ENCODE measurements at regions not wholly inside any gene's neighbourhood (a gene's known extent, or its start where the extent isn't known, plus 50 kb on each side); places are given as distances from the start of the nearest gene placed in this dataset.
"Not testable (repeated sequence)": the region's sequence is repeated elsewhere in the genome, so short reads cannot be mapped to it uniquely, and the experiment has no call there.

GRCh38 chr2:95734976-95735890, 143.4 kb downstream of the TRIM43 start:
- TF ChIP-seq POLR2A (IDR thresholded peaks at IDR 0.05; ENCODE audit: low read length) (no peak), GATA1 (IDR thresholded peaks at IDR 0.05; ENCODE audit: low read depth, low read length) (no peak)

DNA sequence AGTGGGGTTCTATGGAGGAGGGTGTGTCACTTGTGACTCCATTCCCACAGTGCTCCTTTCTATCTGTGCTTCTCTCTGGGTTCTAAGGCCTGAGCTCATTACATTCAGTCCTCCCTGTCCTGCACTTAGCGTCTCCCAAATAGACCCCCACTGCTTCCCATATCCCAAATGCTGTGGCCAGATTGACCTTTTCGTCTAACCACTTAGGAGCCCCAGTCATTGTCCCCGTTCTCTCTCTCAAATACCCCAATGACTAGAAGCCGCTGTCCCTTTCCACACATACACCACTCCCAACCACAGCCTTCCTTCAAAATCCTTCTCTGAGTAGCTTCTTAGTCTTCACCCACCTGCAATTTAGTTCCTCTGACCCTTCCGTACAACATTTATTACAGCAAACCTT, 146.5 kb downstream of the TRIM43 start:
- no peak for DNase-seq
- no peak for TF ChIP-seq POLR2A (IDR thresholded peaks at IDR 0.05; ENCODE audit: low read length)
- no peak for TF ChIP-seq GATA1 (IDR thresholded peaks at IDR 0.05; ENCODE audit: low read depth, low read length)

More at GRCh38 chr2:95734976-95735890, 143.4 kb downstream of the TRIM43 start:
- no peak for DNase-seq

GRCh38 chr2:95752126-95752525, 160.3 kb downstream of the TRIM43 start:
- not testable (repeated sequence) for DNase-seq

- DNase-seq, result not testable (repeated sequence)
Observed at GRCh38 chr2:95753812-95754211, 162.0 kb downstream of the TRIM43 start.

DNA sequence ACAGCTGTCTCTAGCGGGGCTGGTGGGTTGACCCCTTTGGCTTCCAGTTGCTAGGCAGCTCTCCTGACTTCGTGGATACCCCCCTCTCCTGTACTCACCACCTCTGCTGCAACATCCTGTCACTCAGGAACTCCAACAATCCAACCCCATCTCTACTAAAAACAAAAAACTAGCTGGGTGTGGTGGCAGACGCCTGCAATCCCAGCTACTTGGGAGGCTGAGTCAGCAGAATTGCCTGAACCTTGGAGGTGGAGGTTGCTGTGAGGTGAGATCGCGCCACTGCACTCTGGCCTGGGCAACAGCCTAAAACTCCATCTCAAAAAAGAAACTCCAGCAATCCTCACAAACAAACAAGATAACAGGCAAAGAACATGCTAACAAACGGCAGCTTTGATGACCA, 162.4 kb downstream of the TRIM43 start:
- DNase-seq, result not testable (repeated sequence)

- not testable (repeated sequence) for DNase-seq
Observed at GRCh38 chr2:95754819-95755563, 163.2 kb downstream of the TRIM43 start.

DNA sequence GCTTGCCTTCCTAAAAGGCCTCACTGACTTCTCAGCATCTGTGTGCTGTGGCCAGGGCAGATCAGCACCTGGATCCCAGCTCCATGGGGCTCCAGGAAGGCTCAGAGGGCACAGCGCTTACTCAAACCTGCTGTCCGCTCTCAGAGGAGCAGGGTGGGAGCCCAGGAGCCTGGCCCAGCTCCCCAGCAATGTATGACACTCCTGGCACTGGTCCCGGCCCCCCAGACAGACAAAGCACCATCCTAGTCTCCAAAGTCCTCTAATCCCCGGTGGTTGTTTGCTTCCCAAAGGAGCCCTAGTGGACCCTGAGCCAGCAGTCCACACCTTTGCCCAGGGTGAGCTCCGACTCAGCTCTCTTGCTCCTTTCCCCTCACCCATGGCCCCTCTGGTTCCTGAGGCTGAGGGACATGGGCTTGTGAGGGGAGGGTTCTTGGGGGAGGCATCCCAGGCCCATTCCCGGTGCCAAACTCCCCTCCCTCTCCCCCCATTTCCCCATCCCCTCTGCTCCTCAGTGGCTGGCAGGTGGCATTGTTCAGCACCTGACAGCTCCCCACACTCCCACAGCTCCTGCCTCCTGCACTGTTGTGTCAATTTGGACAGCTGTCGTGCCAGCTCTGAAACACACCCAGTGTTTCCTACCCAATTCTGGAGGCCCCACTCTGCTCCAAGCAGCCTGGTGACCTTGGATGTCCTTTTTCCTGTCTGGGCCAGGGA, 164.3 kb downstream of the TRIM43 start:
- DNase-seq, result not testable (repeated sequence)

GRCh38 chr2:95757988-95758387, 166.2 kb downstream of the TRIM43 start:
- no peak for DNase-seq
- TF ChIP-seq POLR2A (IDR thresholded peaks at IDR 0.05; ENCODE audit: low read length) (no peak), GATA1 (IDR thresholded peaks at IDR 0.05; ENCODE audit: low read depth, low read length) (no peak)

DNA sequence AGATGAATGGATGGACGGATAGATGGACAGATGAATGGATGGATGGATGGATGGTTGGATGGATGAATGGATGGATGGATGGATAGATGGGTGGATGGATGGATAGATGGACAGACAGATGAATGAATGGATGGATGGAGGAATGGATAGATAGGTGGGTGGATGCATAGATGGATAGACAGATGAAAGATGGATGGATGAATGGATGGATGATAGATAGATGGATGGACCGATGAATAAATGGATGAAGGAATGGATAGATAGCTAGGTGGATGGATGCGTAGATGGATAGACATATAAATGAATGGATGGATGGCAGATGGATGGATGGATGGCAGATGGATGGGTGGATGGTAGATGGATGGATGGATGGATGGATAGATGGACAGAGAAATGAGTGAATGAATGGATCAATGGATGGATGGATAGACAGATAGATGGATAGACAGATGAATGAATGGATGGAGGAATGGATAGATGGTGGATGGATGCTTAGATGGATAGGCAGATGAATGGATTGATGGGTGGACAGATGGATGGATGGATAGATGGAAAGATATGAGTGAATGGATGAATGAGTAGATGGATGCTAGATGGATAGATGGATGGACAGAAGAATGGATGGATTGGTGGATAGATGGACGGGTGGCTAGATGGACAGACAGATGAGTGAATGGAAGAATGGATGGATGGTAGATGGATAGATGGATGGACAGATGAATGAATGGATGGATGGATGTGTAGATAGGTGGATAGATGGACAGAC, 167.9 kb downstream of the TRIM43 start:
- no peak for TF ChIP-seq GATA1 (IDR thresholded peaks at IDR 0.05; ENCODE audit: low read depth, low read length)
- no peak for TF ChIP-seq POLR2A (IDR thresholded peaks at IDR 0.05; ENCODE audit: low read length)
- DNase-seq, result no peak

DNA sequence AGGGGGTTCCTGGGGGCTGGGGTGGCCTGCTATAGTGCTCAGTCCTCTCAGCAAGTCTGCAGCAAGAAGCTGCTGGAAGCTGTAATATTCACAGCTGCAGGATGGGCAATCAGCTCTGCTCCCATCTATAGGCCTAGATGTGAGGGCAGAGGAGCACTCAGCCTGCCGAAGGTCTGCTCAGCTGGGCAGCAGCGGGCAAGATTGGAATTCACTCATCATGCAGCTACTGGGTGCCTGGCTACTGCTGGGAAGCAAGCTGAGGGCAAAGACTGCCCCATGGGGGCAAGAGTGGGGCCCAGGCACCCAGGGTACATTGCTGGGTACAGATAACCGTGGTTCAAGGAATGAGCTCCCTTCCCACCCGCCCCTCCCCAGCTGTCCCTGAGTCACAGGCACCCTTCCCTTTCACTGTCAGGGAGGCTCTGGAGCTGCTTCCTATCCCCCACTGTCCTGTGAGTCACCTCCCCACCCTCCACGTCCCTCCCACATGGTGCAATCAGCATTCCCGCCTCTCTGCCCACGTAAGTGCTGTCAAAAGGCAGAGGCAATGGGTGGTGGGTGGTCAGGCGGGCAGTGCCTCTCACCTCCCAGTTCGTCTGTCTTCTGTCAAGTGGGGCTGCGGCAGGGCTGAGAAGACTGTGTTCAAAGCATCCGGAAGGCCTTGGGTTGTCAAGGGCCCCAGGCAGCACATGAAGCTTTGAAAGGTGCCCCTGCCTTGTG, 169.2 kb downstream of the TRIM43 start:
- TF ChIP-seq POLR2A (IDR thresholded peaks at IDR 0.05; ENCODE audit: low read length) (no peak), GATA1 (IDR thresholded peaks at IDR 0.05; ENCODE audit: low read depth, low read length) (no peak)
- DNase-seq, result no peak

DNA sequence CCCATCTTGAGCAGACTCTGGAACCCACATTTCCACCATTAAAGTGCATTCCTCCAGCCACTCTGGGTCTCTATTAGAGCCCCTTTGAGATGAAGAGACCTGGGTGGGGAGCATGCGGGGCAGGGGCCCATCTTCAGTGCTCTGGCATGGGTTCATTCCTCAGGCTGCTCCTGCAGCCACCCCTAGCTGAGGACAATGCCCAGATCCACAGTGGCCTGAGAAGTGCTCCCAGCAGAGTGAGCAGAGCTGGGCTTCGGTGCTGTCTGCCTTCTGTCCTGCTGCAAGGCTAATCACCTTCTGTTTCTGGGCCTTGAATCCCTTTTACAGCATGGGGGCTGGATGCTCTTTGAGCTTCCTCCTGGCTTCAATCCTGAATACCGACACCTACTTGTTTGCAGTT, 169.8 kb downstream of the TRIM43 start:
- TF ChIP-seq POLR2A (IDR thresholded peaks at IDR 0.05; ENCODE audit: low read length), result no peak
- TF ChIP-seq GATA1 (IDR thresholded peaks at IDR 0.05; ENCODE audit: low read depth, low read length), result no peak
- DNase-seq, result no peak

GRCh38 chr2:95762023-95763021, 170.5 kb downstream of the TRIM43 start:
- not testable (repeated sequence) for DNase-seq

- DNase-seq, result not testable (repeated sequence)
Observed at GRCh38 chr2:95763074-95763473, 171.3 kb downstream of the TRIM43 start.

- DNase-seq, result not testable (repeated sequence)
Observed at GRCh38 chr2:95764966-95765365, 173.2 kb downstream of the TRIM43 start.

- not testable (repeated sequence) for DNase-seq
Observed at GRCh38 chr2:95765925-95766910, 174.4 kb downstream of the TRIM43 start.

DNA sequence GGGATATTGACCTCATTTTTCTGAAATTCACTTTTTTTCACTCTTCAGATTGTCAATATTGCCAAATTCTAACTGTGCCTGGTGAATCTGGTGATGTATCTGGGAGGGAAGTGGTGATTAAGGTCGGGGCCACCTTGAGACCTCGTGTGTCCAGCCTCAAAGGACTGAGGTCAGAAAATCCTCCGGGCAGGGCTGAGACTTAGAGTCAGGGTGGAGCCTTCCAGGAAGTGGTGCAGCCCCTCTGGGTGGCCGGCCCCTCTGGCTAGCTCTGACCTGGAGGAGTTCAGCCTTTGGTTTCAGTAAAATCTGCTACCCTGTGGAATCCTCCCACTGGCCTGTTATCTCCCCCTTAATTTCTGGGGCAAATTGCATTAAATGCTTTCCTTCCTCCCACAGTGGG, 175.7 kb downstream of the TRIM43 start:
- not testable (repeated sequence) for DNase-seq

DNA sequence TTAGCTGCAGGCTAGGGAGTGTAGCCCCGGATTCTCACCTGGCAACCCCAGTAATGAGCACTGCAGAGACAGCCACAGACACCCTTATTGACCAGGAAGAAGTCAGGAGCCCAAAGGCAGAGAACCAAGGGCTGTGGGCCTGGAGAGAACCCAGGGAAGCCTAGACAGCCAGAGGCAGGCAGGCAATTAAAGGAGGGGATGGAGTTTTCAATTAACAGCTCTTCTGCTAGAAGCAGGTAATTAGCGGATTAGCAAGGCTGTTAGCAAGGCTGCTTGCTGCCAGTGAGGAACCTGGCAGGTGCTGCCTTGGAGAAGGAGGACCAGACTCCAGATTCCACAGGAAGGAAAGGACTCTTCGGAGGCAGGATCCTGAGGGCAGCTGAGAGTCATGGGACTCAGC, 176.1 kb downstream of the TRIM43 start:
- DNase-seq, result not testable (repeated sequence)

Data from erythroblast (primary cell).